K562 (cell line): ENCODE measurements at regions not wholly inside any gene's neighbourhood (a gene's known extent, or its start where the extent isn't known, plus 50 kb on each side); places are given as distances from the start of the nearest gene placed in this dataset.

Experiments used
- ATAC-seq: fragments of 200-7000 bp; cut with Tn5 transposase; 3 replicates; pipeline ENCODE4 v1.9.1; 2020; ENCODE audit warnings: moderate library complexity
- BruUV-seq: library from RNA; stranded (reverse); fragments of 400-500 nt; replicated peaks from 2 replicates; lab custom pipeline; 2021; lab: Mats Ljungman, UMichigan
- CTCF ChIA-PET: fragments of 300-600 bp; formaldehyde crosslinking; extraction: SDS; loops from one replicate; lab custom pipeline; 2021; ENCODE audit warnings: low intra/inter-chr PET ratio; lab: Yijun Ruan, JAX
- POLR2A ChIA-PET: fragments of 300-600, 350-650 bp; sonication (Branson Sonifier 250); formaldehyde crosslinking; extraction: SDS; loops from one replicate; lab custom pipeline; 2021; ENCODE audit warnings: antibody characterized with exemption, inconsistent platforms; lab: Yijun Ruan, JAX
- DNase-seq, 4 experiments: peaks; one replicate each; pipeline versions ENCODE4 v3.0.0 to v3.0.0-alpha.2; 2011 to 2018; ENCODE audit warnings: low spot score in 3 of 4, mixed read lengths in 3 of 4; ENCODE audit errors: extremely low read depth in 1 of 4
- FAIRE-seq: peaks from 2 replicates; lab custom pipeline; 2011; peaks lifted over from hg19 to GRCh38; lab: Jason Lieb, UNC
- H2AFZ ChIP-seq: 2 replicates; pipeline ENCODE4 v1.6.0; 2011; ENCODE audit warnings: low read depth, low read length, control low read depth, inconsistent platforms
- H3K27ac ChIP-seq: fragments of 200-600 bp; 3 replicates; pipeline ENCODE4 v1.8.0; 2011; ENCODE audit warnings: low read depth, mild to moderate bottlenecking, control low read depth, inconsistent platforms, low read length, moderate library complexity, mixed read lengths; ENCODE audit errors: extremely low read depth
- H3K27me3 ChIP-seq, 2 experiments: fragments of 300-600 bp in 1 of 2; 2 replicates in 1 of 2; 3 replicates in 1 of 2; pipeline versions ENCODE4 v1.6.0 to v1.8.0; 2011; ENCODE audit warnings: inconsistent platforms in 2 of 2, low read length in 2 of 2, mild to moderate bottlenecking in 1 of 2, mixed read lengths in 1 of 2, moderate library complexity in 1 of 2; ENCODE audit not compliant: control insufficient read depth in 2 of 2, insufficient read depth in 2 of 2
- H3K36me3 ChIP-seq: fragments of 300-600 bp; 3 replicates; pipeline ENCODE4 v1.8.0; 2011; ENCODE audit warnings: mild to moderate bottlenecking, low read length, inconsistent platforms; ENCODE audit not compliant: control insufficient read depth, insufficient read depth
- H3K4me1 ChIP-seq, 2 experiments: fragments of 200-600 bp in 1 of 2; replicated peaks in 1 of 2; 2 replicates in 1 of 2; 3 replicates in 1 of 2; pipeline versions ENCODE4 v1.5.1 to v1.8.0; 2011; ENCODE audit warnings: inconsistent platforms in 2 of 2, low read length in 2 of 2, mild to moderate bottlenecking in 1 of 2, mixed read lengths in 1 of 2, moderate library complexity in 1 of 2; ENCODE audit not compliant: control insufficient read depth in 2 of 2, insufficient read depth in 2 of 2
- H3K4me2 ChIP-seq: 2 replicates; pipeline ENCODE4 v1.6.1; 2011; ENCODE audit warnings: low read length, control low read depth, inconsistent platforms, mixed read lengths; ENCODE audit not compliant: insufficient read depth
- H3K4me3 ChIP-seq: fragments of 200-600 bp; sonication (generic), shearing (Covaris generic); 2 replicates; pipeline ENCODE4 v1.5.1; 2016; ENCODE audit warnings: control low read depth, inconsistent platforms
- H3K79me2 ChIP-seq: fragments of 200-600 bp; 3 replicates; pipeline ENCODE4 v1.8.0; 2011; ENCODE audit warnings: low read length, inconsistent platforms; ENCODE audit not compliant: control insufficient read depth, insufficient read depth
- H3K9ac ChIP-seq, 2 experiments: 2 replicates each; pipeline versions ENCODE4 v1.6.0 to v1.6.1; 2011; ENCODE audit warnings: low read depth in 2 of 2, low read length in 2 of 2, control low read depth in 1 of 2, inconsistent platforms in 1 of 2, mild to moderate bottlenecking in 1 of 2, mixed read lengths in 1 of 2; ENCODE audit not compliant: insufficient read depth in 1 of 2
- H3K9me1 ChIP-seq: one replicate; pipeline ENCODE4 v1.6.0; 2011; ENCODE audit warnings: inconsistent platforms, mild to moderate bottlenecking, low read length, moderate library complexity; ENCODE audit not compliant: control insufficient read depth, insufficient read depth
- H3K9me3 ChIP-seq: replicated peaks from 2 replicates; pipeline ENCODE4 v1.5.1; 2011; ENCODE audit warnings: low read depth, low read length, inconsistent platforms; ENCODE audit not compliant: control insufficient read depth, insufficient read depth
- H4K20me1 ChIP-seq: replicated peaks from 2 replicates; pipeline ENCODE4 v1.6.1; 2011; ENCODE audit warnings: low read length, inconsistent platforms, mixed read lengths; ENCODE audit not compliant: control insufficient read depth, insufficient read depth
- ATF4 ChIP-seq: fragments of 450-650 bp; formaldehyde crosslinking; IDR thresholded peaks from 2 replicates; pipeline ENCODE4 v1.4.0; 2022; ENCODE audit warnings: mild to moderate bottlenecking, moderate library complexity
- CBX1 ChIP-seq: sonication (generic); IDR thresholded peaks from 2 replicates; pipeline ENCODE4 v1.6.1; 2016; ENCODE audit warnings: antibody characterized with exemption, low read depth, mild to moderate bottlenecking
- CBX3 ChIP-seq, 2 experiments: IDR thresholded peaks; 1 replicate in 1 of 2; 2 replicates in 1 of 2; pipeline ENCODE4 v1.6.1; 2012; ENCODE audit warnings: inconsistent platforms in 2 of 2, low read length in 2 of 2, borderline replicate concordance in 1 of 2, control low read depth in 1 of 2
- CBX5 ChIP-seq: IDR thresholded peaks from 2 replicates; pipeline ENCODE4 v1.6.1; 2014; ENCODE audit warnings: low read depth, borderline replicate concordance
- CEBPB ChIP-seq: fragments of 450-650 bp; IDR thresholded peaks from 2 replicates; pipeline ENCODE4 v1.6.1; 2016; ENCODE audit warnings: missing genetic modification characterization, missing compliant biosample characterization
- CEBPZ ChIP-seq: fragments of 150-350 bp; IDR thresholded peaks from 2 replicates; pipeline ENCODE4 v1.6.1; 2014; ENCODE audit warnings: low read depth, mild to moderate bottlenecking, low read length, borderline replicate concordance
- DIDO1 ChIP-seq: fragments of 450-650 bp; IDR thresholded peaks from 2 replicates; pipeline ENCODE4 v1.6.1; 2016; ENCODE audit warnings: low read depth, missing biosample characterization, missing genetic modification characterization
- HLTF ChIP-seq: fragments of 450-650 bp; IDR thresholded peaks from 2 replicates; pipeline ENCODE4 v1.6.1; 2016
- RBM17 ChIP-seq: fragments of 200-400 bp; formaldehyde crosslinking; IDR thresholded peaks from 2 replicates; pipeline ENCODE4 v1.6.1; 2017; ENCODE audit warnings: low read depth, mild to moderate bottlenecking, low read length, borderline replicate concordance
- RHOXF2B ChIP-seq: fragments of 250-450 bp; sonication (Bioruptor Pico); conservative IDR thresholded peaks from 2 replicates; pipeline ENCODE4 v1.5.1; 2021
- TFE3 ChIP-seq: fragments of 450-650 bp; formaldehyde crosslinking; IDR thresholded peaks from 2 replicates; pipeline ENCODE4 v1.4.0; 2020; ENCODE audit warnings: mild to moderate bottlenecking, mixed read lengths
- TRIM28 ChIP-seq: fragments of 450-650 bp; IDR thresholded peaks from 2 replicates; pipeline ENCODE4 v1.6.1; 2017
- XRCC3 ChIP-seq: fragments of 450-650 bp; IDR thresholded peaks from 2 replicates; pipeline ENCODE4 v1.6.1; 2017; ENCODE audit warnings: mild to moderate bottlenecking, moderate library complexity
- ZEB2 ChIP-seq: fragments of 450-650 bp; IDR thresholded peaks from 2 replicates; pipeline ENCODE4 v1.6.1; 2016
- ZFP36 ChIP-seq: fragments of 150-350 bp; IDR thresholded peaks from 2 replicates; pipeline ENCODE4 v1.6.1; 2018; ENCODE audit warnings: low read length, low read depth; ENCODE audit not compliant: partially characterized antibody
- ZNF280A ChIP-seq: fragments of 450-650 bp; IDR thresholded peaks from 2 replicates; pipeline ENCODE4 v1.6.1; 2018; ENCODE audit warnings: mild to moderate bottlenecking, low read depth; ENCODE audit not compliant: partially characterized antibody
- ZNF696 ChIP-seq: fragments of 250-450 bp; sonication (Bioruptor Pico); conservative IDR thresholded peaks from 2 replicates; pipeline ENCODE4 v1.4.0; 2020; ENCODE audit warnings: mild to moderate bottlenecking, moderate library complexity
- WGBS: fragments of 100-300 bp; shearing (Covaris generic); methylation state at CpG from one replicate; pipeline ENCODE4 v1.1.6; 2016; ENCODE audit warnings: low coverage, mixed read lengths; ENCODE audit not compliant: insufficient coverage; ENCODE audit errors: missing lambda C conversion rate; 5-methylcytosine and 5-hydroxymethylcytosine counted together
- in situ Hi-C: fragments of 300-500 bp; cut with MboI; formaldehyde crosslinking; loops from 4 replicates; pipeline ENCODE4 v1.15.0; 2018; ENCODE audit warnings: inconsistent platforms, mixed read lengths
- intact Hi-C: fragments of 100-400 bp; cut with micrococcal nuclease; formaldehyde crosslinking; loops from 2 replicates; pipeline ENCODE4 v1.14.2; 2022

DNA sequence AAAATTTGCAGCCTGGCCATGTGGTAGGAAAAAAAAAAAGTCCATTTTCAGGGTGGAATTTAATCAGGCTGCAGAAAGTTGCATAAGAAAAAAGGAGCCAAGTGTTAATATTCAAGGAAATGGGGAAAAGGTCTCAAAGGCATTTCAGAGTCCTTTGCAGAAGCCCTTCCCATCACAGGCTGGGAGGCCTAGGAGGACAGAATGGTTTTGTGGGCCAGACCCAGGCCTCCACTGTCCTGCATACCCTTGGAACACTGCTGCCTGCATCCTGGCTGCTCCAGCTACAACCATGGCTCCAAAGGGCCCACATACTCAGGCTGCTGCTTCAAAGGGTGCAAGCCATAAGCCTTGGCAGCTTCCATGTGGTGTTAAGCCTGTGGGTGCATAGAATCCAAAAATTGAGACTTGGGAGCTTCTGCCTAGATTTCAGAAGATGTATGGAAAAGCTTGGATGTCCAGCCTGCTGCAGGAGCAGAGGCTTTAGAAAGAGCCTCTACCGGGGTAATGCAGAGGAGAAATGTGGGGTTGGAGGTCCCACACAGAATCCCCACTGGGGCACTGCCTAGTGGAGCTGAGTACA, 239.0 kb upstream of the STXBP5 start:
- Histone ChIP-seq H3K4me1 (no peaks in the 10 kb centered on the region), H2AFZ (no peak overlapping the region), H3K27ac (no peak overlapping the region), H3K4me2 (no peak overlapping the region), H3K27me3 (no peaks in the 10 kb centered on the region), H3K79me2 (no peaks in the 10 kb centered on the region), H3K36me3 (no peaks in the 10 kb centered on the region), H3K9ac (no peak overlapping the region), H4K20me1 (no peaks in the 10 kb centered on the region), H3K9me1 (no peaks in the 10 kb centered on the region), H3K4me3 (no peak overlapping the region), H3K9me3 (peaks cover 11% of the 10 kb centered on the region)
- 0 out of 3 replicates have a peak, but pooled peaks have one; percentile 43 for ATAC-seq
- ChIA-PET POLR2A (no interaction called here), CTCF (no interaction called here)
- intact Hi-C loops: no loop called here
- no TSS peak for BruUV-seq
- DNase-seq: peak in 1 of 4 experiments; percentile 41
- in situ Hi-C loops: no loop called here
- WGBS: 0% methylated on average over 1 of the region's 1 CpG
- FAIRE-seq: no peak
- TF ChIP-seq ATF4 (CRISPR knock-in tag) (no peak), TFE3 (CRISPR knock-in tag) (no peak), XRCC3 (peak; percentile 58; the same call in 1 of the 2 replicates), CEBPZ (peak; percentile 92), CBX1 (peak; percentile 93), CBX3 (IDR thresholded peaks at IDR 0.05; ENCODE audit: borderline replicate concordance in 1 of 2, low read length in 2 of 2) (peak in 1 of 2 experiments; percentile 98; a peak in 2 of 3 replicates), ZFP36 (peak; percentile 99), ZNF696 (CRISPR knock-in tag) (no peak), CEBPB (tag) (no peak), RBM17 (no peak), ZEB2 (0 out of 2 replicates have a peak, but pooled peaks have one; percentile 18), TRIM28 (peak; percentile 96), HLTF (0 out of 2 replicates have a peak, but pooled peaks have one; percentile 68), RHOXF2B (CRISPR knock-in tag) (no peak), ZNF280A (peak; percentile 84), CBX5 (peak; percentile 97), DIDO1 (no peak)
